AG09319 (cell line): ENCODE measurements at regions not wholly inside any gene's neighbourhood (a gene's known extent, or its start where the extent isn't known, plus 50 kb on each side); places are given as distances from the start of the nearest gene placed in this dataset.

Source experiments
- DNase-seq: peaks from one replicate; pipeline ENCODE4 v3.0.0-alpha.2; 2010; ENCODE audit warnings: low read depth; ENCODE audit errors: extremely low read depth
- TF ChIP-seq, protein P1 (sequence below): IDR thresholded peaks from 2 replicates; pipeline ENCODE4 v1.5.1; 2011; ENCODE audit warnings: low read depth, mild to moderate bottlenecking, inconsistent platforms, low read length, moderate library complexity

DNA sequence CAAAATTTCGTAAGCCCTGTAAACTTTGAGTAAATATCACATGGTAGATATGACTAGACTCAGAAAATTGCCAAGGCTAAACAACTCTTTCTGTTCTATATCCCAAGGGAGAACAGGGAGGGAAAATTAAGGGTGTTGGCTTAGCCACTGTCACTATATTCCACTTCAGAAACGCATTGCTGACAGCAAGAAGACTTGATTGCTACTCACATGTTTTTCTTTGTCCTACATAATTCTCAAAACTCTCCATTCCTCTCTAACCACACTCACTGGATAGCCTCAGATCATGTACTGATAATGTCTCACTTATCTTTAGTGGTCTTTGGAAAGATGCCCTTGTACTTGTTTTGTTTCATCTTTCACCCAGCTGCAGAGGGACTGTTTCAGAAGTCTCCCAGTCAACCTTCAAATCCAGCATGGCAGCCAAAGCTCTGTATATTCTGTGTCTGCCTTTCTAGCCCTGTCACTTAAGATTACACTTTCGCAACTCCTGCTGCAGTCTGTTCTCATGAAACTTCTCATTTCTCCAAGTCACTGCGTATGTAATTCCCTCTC lies 582.4 kb upstream of the FZD8 start:
- DNase-seq: no peak
- TF ChIP-seq, protein P1, sequence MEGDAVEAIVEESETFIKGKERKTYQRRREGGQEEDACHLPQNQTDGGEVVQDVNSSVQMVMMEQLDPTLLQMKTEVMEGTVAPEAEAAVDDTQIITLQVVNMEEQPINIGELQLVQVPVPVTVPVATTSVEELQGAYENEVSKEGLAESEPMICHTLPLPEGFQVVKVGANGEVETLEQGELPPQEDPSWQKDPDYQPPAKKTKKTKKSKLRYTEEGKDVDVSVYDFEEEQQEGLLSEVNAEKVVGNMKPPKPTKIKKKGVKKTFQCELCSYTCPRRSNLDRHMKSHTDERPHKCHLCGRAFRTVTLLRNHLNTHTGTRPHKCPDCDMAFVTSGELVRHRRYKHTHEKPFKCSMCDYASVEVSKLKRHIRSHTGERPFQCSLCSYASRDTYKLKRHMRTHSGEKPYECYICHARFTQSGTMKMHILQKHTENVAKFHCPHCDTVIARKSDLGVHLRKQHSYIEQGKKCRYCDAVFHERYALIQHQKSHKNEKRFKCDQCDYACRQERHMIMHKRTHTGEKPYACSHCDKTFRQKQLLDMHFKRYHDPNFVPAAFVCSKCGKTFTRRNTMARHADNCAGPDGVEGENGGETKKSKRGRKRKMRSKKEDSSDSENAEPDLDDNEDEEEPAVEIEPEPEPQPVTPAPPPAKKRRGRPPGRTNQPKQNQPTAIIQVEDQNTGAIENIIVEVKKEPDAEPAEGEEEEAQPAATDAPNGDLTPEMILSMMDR: no peak

GRCh38 chr10:36221101-36221500 lies 579.0 kb upstream of the FZD8 start:
- TF ChIP-seq, protein P1: no peak
- no peak for DNase-seq

GRCh38 chr10:36220151-36220550 lies 578.1 kb upstream of the FZD8 start:
- DNase-seq: no peak

GRCh38 chr10:36211856-36212255 lies 569.8 kb upstream of the FZD8 start:
- TF ChIP-seq, protein P1: no peak
- DNase-seq: no peak

More at GRCh38 chr10:36220151-36220550, 578.1 kb upstream of the FZD8 start:
- TF ChIP-seq, protein P1: no peak

DNA sequence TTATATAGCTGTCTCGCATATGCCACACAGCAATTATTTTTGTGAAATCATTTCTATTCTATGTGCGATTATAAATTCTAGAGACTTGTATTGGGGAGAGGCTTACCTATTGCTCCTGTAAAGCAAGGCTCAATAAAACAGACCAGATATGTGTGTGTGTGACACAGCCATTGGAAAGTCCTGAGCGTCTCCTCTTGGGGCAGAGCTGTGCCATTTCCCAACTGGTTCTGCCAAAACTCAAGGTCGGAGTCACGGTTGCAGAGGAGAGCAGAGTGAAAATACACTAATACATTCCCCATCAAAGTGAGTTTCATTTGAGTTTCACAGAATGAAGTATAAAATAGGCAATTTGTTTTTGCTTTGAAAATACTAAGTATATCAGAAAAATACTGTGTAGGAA lies 567.4 kb upstream of the FZD8 start:
- no peak for DNase-seq
- TF ChIP-seq, protein P1: no peak

DNA sequence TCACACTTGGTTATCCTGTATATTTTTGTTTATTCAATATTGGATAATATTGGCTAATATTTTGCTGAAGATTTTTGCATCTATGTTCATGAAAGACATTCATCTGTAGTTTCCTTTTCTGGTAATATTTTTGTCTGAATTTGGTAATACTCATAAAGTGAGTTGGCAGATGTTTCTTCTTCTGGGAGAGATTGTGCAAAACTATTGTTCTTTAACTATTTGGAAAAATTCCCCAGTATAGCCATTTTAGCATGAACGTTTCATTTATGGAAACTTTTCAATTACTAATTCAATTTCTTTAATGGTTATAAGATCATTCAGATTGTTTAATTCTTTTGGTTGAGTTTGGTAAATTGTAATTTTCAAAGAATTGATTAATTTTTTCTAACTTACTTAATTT lies 560.8 kb upstream of the FZD8 start:
- DNase-seq: no peak
- TF ChIP-seq, protein P1: no peak

DNA sequence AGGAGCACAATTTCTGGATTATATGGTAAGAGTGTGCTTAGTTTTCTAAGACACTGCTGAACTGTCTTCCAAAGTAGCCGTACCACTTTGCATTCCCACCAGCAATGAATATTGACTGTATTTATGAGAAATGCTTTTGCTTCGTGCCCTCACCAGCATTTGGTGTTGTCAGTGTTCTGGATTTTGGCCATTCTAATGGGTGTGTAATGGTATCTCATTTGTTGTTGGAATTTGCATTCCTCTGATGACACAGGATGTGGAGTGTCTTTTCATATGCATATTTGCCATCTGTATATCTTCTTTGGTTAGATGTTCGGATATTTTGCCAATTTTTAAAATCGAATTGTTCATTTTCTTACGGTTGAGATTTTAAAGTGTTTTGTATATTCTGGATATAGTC lies 558.5 kb upstream of the FZD8 start:
- TF ChIP-seq, protein P1: no peak
- no peak for DNase-seq
